T-cell (primary cell): ENCODE measurements at regions not wholly inside any gene's neighbourhood (a gene's known extent, or its start where the extent isn't known, plus 50 kb on each side); places are given as distances from the start of the nearest gene placed in this dataset.

Source experiments
- ATAC-seq, 4 experiments: fragments of 200-7000 bp in 3 of 4; fragments of 150-1000 bp in 1 of 4; cut with Tn5 transposase; replicated peaks in 1 of 4; 1 replicate in 3 of 4; 2 replicates in 1 of 4; pipeline ENCODE4 v1.10.0; 2021; ENCODE audit warnings: moderate library complexity in 3 of 4, mild to moderate bottlenecking in 2 of 4, moderate number of reproducible peaks in 1 of 4
- CTCF ChIA-PET, 2 donors: fragments of 300-600 bp; sonication (Branson Sonifier 250); formaldehyde crosslinking; loops; one replicate each; lab custom pipeline; 2022; ENCODE audit warnings: antibody characterized with exemption in 2 of 2; lab: Charles Lee
- POLR2A ChIA-PET, 2 donors: fragments of 300-600 bp; sonication (Branson Sonifier 250); formaldehyde crosslinking; loops; one replicate each; lab custom pipeline; 2022; ENCODE audit warnings: antibody characterized with exemption in 2 of 2; lab: Charles Lee
- DNase-seq, 35 experiments: peaks; one replicate each; pipeline versions ENCODE4 v3.0.0 to v3.0.0-alpha.2; 2013 to 2023
- H3K27ac ChIP-seq: one replicate; pipeline ENCODE4 v1.5.1; 2013; ENCODE audit warnings: low read length
- H3K27me3 ChIP-seq, 2 experiments: replicated peaks in 1 of 2; 1 replicate in 1 of 2; 2 replicates in 1 of 2; pipeline versions ENCODE4 v1.6.1 to v1.7.0; 2013; ENCODE audit warnings: low read length in 1 of 2, mixed read lengths in 1 of 2; ENCODE audit not compliant: control insufficient read depth in 2 of 2, insufficient read depth in 2 of 2; ENCODE audit errors: extremely low read depth in 1 of 2
- H3K36me3 ChIP-seq, 2 donors: 1 replicate in 1 of 2; 2 replicates in 1 of 2; pipeline versions ENCODE4 v1.6.1 to v1.7.0; 2013; ENCODE audit warnings: low read length in 1 of 2; ENCODE audit not compliant: control insufficient read depth in 2 of 2, insufficient read depth in 1 of 2; ENCODE audit errors: extremely low read depth in 1 of 2
- H3K4me1 ChIP-seq, 2 experiments: 1 replicate in 1 of 2; 2 replicates in 1 of 2; pipeline versions ENCODE4 v1.6.1 to v1.7.0; 2013; ENCODE audit warnings: low read length in 2 of 2, mixed read lengths in 1 of 2; ENCODE audit not compliant: insufficient read depth in 2 of 2, control insufficient read depth in 1 of 2; ENCODE audit errors: extremely low read depth in 1 of 2
- H3K4me3 ChIP-seq, 2 donors: 1 replicate in 1 of 2; 2 replicates in 1 of 2; pipeline versions ENCODE4 v1.5.1 to v1.7.0; 2013; ENCODE audit warnings: mild to moderate bottlenecking in 2 of 2, low read length in 1 of 2, moderate library complexity in 1 of 2; ENCODE audit not compliant: control insufficient read depth in 1 of 2; ENCODE audit errors: extremely low read depth in 1 of 2
- H3K9me3 ChIP-seq: 2 replicates; pipeline ENCODE4 v1.7.0; 2013
- H3K27ac Mint-ChIP-seq, 2 donors: one replicate each; pipeline ENCODE4 v1.8.0; 2020 to 2021; ENCODE audit warnings: mild to moderate bottlenecking in 2 of 2, mixed read lengths in 2 of 2
- H3K27me3 Mint-ChIP-seq, 2 donors: one replicate each; pipeline ENCODE4 v1.8.0; 2021 to 2022; ENCODE audit warnings: mixed read lengths in 2 of 2
- H3K36me3 Mint-ChIP-seq: one replicate; pipeline ENCODE4 v1.8.0; 2021; ENCODE audit warnings: mixed read lengths
- H3K4me1 Mint-ChIP-seq, 3 donors: one replicate each; pipeline ENCODE4 v1.8.0; 2020 to 2022; ENCODE audit warnings: mixed read lengths in 3 of 3, mild to moderate bottlenecking in 1 of 3
- H3K4me3 Mint-ChIP-seq, 3 donors: one replicate each; pipeline ENCODE4 v1.8.0; 2020 to 2022; ENCODE audit warnings: mild to moderate bottlenecking in 3 of 3, mixed read lengths in 3 of 3, moderate library complexity in 3 of 3
- H3K9me3 Mint-ChIP-seq, 3 donors: one replicate each; pipeline ENCODE4 v1.8.0; 2020 to 2022; ENCODE audit warnings: mixed read lengths in 3 of 3
- WGBS: methylation state at CpG from one replicate; pipeline ENCODE4 v1.1.5; 2013; ENCODE audit warnings: missing lambda C conversion rate; ENCODE audit not compliant: insufficient coverage; 5-methylcytosine and 5-hydroxymethylcytosine counted together

GRCh38 chr3:64457811-64458210 lies 230.0 kb downstream of the ADAMTS9 start:
- Mint-ChIP-seq H3K27ac (no peak overlapping the region), H3K4me1 (peaks cover 3 to 7% (median 4%) of the 10 kb centered on the region in 3 donors), H3K4me3 (no peak overlapping the region), H3K36me3 (no peaks in the 10 kb centered on the region), H3K9me3 (no peaks in the 10 kb centered on the region), H3K27me3 (peaks cover 3 to 14% of the 10 kb centered on the region in 2 donors)
- H3K9me3 ChIP-seq = no peaks in the 10 kb centered on the region
- no CpG with 5 or more reads among the region's 5 CpGs for WGBS
- peaks cover 2 to 3% of the 10 kb centered on the region in 2 experiments for H3K27me3 ChIP-seq
- CTCF ChIA-PET = no interaction called here
- H3K27ac ChIP-seq = no peak overlapping the region
- POLR2A ChIA-PET = no interaction called here
- no peaks in the 10 kb centered on the region for H3K36me3 ChIP-seq
- no peak overlapping the region for H3K4me3 ChIP-seq
- ATAC-seq (no peak), DNase-seq (no peak)
- H3K4me1 ChIP-seq = no peaks in the 10 kb centered on the region

GRCh38 chr3:64456674-64457073 lies 231.1 kb downstream of the ADAMTS9 start:
- WGBS = no CpG with 5 or more reads among the region's 2 CpGs
- no peaks in the 10 kb centered on the region for H3K36me3 ChIP-seq
- Mint-ChIP-seq H3K36me3 (no peaks in the 10 kb centered on the region), H3K9me3 (no peaks in the 10 kb centered on the region), H3K4me1 (no peaks in the 10 kb centered on the region), H3K27me3 (peaks cover under 1 to 15% of the 10 kb centered on the region in 2 donors), H3K4me3 (no peak overlapping the region), H3K27ac (no peak overlapping the region)
- no peaks in the 10 kb centered on the region for H3K9me3 ChIP-seq
- no peak overlapping the region for H3K4me3 ChIP-seq
- no peaks in the 10 kb centered on the region for H3K4me1 ChIP-seq
- DNase-seq (no peak), ATAC-seq (no peak)
- ChIA-PET POLR2A (no interaction called here), CTCF (no interaction called here)
- H3K27ac ChIP-seq = no peak overlapping the region
- peaks cover 2 to 3% of the 10 kb centered on the region in 2 experiments for H3K27me3 ChIP-seq

GRCh38 chr3:64455351-64455750 lies 230.1 kb upstream of the PRICKLE2 start:
- ATAC-seq = no peak
- H3K4me1 Mint-ChIP-seq = no peaks in the 10 kb centered on the region
- Histone ChIP-seq H3K4me1 (no peaks in the 10 kb centered on the region), H3K27ac (no peak overlapping the region), H3K4me3 (no peak overlapping the region), H3K36me3 (no peaks in the 10 kb centered on the region), H3K9me3 (no peaks in the 10 kb centered on the region), H3K27me3 (peaks cover 2 to 3% of the 10 kb centered on the region in 2 experiments)
- H3K27ac Mint-ChIP-seq = no peak overlapping the region
- H3K4me3 Mint-ChIP-seq = no peak overlapping the region
- ChIA-PET CTCF (no interaction called here), POLR2A (no interaction called here)
- peaks cover 7 to 21% of the 10 kb centered on the region in 2 donors for H3K27me3 Mint-ChIP-seq
- H3K9me3 Mint-ChIP-seq = no peaks in the 10 kb centered on the region
- no peak for DNase-seq
- no peaks in the 10 kb centered on the region for H3K36me3 Mint-ChIP-seq

GRCh38 chr3:64454768-64455167 lies 229.5 kb upstream of the PRICKLE2 start:
- Histone ChIP-seq H3K27ac (no peak overlapping the region), H3K27me3 (peaks cover 2 to 3% of the 10 kb centered on the region in 2 experiments), H3K36me3 (no peaks in the 10 kb centered on the region), H3K9me3 (no peaks in the 10 kb centered on the region), H3K4me1 (no peaks in the 10 kb centered on the region), H3K4me3 (no peak overlapping the region)
- Mint-ChIP-seq H3K27ac (no peak overlapping the region), H3K36me3 (no peaks in the 10 kb centered on the region), H3K4me3 (no peak overlapping the region), H3K4me1 (no peaks in the 10 kb centered on the region), H3K27me3 (peaks cover 9 to 21% of the 10 kb centered on the region in 2 donors), H3K9me3 (no peaks in the 10 kb centered on the region)
- no peak for ATAC-seq
- ChIA-PET POLR2A (no interaction called here), CTCF (no interaction called here)
- 60% methylated on average over 1 of the region's 5 CpGs for WGBS
- no peak for DNase-seq

GRCh38 chr3:64454179-64454578 lies 228.9 kb upstream of the PRICKLE2 start:
- Histone ChIP-seq H3K9me3 (no peaks in the 10 kb centered on the region), H3K27me3 (peaks cover 2 to 3% of the 10 kb centered on the region in 2 experiments), H3K27ac (no peak overlapping the region), H3K4me3 (no peak overlapping the region), H3K4me1 (no peaks in the 10 kb centered on the region), H3K36me3 (no peaks in the 10 kb centered on the region)
- CTCF ChIA-PET = no interaction called here
- Mint-ChIP-seq H3K36me3 (no peaks in the 10 kb centered on the region), H3K9me3 (no peaks in the 10 kb centered on the region), H3K27me3 (peaks cover 9 to 22% of the 10 kb centered on the region in 2 donors), H3K4me3 (no peak overlapping the region), H3K4me1 (no peaks in the 10 kb centered on the region), H3K27ac (no peak overlapping the region)
- DNase-seq (no peak), ATAC-seq (no peak)
- POLR2A ChIA-PET = no interaction called here
- no CpG with 5 or more reads among the region's 3 CpGs for whole genome bisulfite sequencing

GRCh38 chr3:64451283-64452012 lies 226.2 kb upstream of the PRICKLE2 start:
- no peaks in the 10 kb centered on the region for H3K9me3 Mint-ChIP-seq
- no peak overlapping the region for H3K27ac ChIP-seq
- no peaks in the 10 kb centered on the region for H3K36me3 ChIP-seq
- ChIA-PET CTCF (no interaction called here), POLR2A (interaction anchor here in 1 of 2 donors (0.6 kb wide), 1 partner anchor 847 kb away, joined by 4 read pairs; no protein-coding TSS in a partner anchor)
- 79% methylated on average over 3 of the region's 6 CpGs for WGBS
- ATAC-seq (no peak), DNase-seq (no peak)
- peaks cover under 1 to 4% of the 10 kb centered on the region in 2 experiments for H3K27me3 ChIP-seq
- H3K4me1 ChIP-seq = no peaks in the 10 kb centered on the region
- H3K4me3 ChIP-seq = no peak overlapping the region
- no peaks in the 10 kb centered on the region for H3K9me3 ChIP-seq
- H3K36me3 Mint-ChIP-seq = no peaks in the 10 kb centered on the region
- H3K27me3 Mint-ChIP-seq = peaks cover 27 to 46% of the 10 kb centered on the region in 2 donors
- no peak overlapping the region for H3K27ac Mint-ChIP-seq
- H3K4me3 Mint-ChIP-seq = no peak overlapping the region
- no peaks in the 10 kb centered on the region for H3K4me1 Mint-ChIP-seq
